Muscle layer of duodenum (tissue), 2 donors: ENCODE measurements at regions not wholly inside any gene's neighbourhood (a gene's known extent, or its start where the extent isn't known, plus 50 kb on each side); places are given as distances from the start of the nearest gene placed in this dataset.
A peak's percentile ranks its signal among the peaks of the same experiment; 100 is the strongest.

ENCODE experiments used
- H3K27ac ChIP-seq: one replicate; pipeline ENCODE4 v1.7.0; 2013; ENCODE audit warnings: mild to moderate bottlenecking, low read length
- H3K27me3 ChIP-seq: one replicate; pipeline ENCODE4 v1.7.0; 2013; ENCODE audit warnings: low read depth, mild to moderate bottlenecking, control low read depth, low read length
- H3K36me3 ChIP-seq, 2 donors: one replicate each; pipeline ENCODE4 v1.7.0; 2013; ENCODE audit warnings: low read length in 2 of 2, control low read depth in 1 of 2, mild to moderate bottlenecking in 1 of 2; ENCODE audit not compliant: insufficient read depth in 2 of 2, control insufficient read depth in 1 of 2
- H3K4me1 ChIP-seq, 2 donors: one replicate each; pipeline ENCODE4 v1.7.0; 2013; ENCODE audit warnings: low read length in 2 of 2, mild to moderate bottlenecking in 2 of 2, control low read depth in 1 of 2, moderate library complexity in 1 of 2; ENCODE audit not compliant: insufficient read depth in 2 of 2, control insufficient read depth in 1 of 2
- H3K4me3 ChIP-seq, 2 donors: one replicate each; pipeline ENCODE4 v1.7.0; 2013; ENCODE audit warnings: low read length in 2 of 2, low read depth in 1 of 2, mild to moderate bottlenecking in 1 of 2
- H3K9me3 ChIP-seq, 2 donors: one replicate each; pipeline ENCODE4 v1.7.0; 2013; ENCODE audit warnings: low read length in 2 of 2, control low read depth in 1 of 2, mild to moderate bottlenecking in 1 of 2; ENCODE audit not compliant: control insufficient read depth in 1 of 2
- donor health status: healthy.

DNA sequence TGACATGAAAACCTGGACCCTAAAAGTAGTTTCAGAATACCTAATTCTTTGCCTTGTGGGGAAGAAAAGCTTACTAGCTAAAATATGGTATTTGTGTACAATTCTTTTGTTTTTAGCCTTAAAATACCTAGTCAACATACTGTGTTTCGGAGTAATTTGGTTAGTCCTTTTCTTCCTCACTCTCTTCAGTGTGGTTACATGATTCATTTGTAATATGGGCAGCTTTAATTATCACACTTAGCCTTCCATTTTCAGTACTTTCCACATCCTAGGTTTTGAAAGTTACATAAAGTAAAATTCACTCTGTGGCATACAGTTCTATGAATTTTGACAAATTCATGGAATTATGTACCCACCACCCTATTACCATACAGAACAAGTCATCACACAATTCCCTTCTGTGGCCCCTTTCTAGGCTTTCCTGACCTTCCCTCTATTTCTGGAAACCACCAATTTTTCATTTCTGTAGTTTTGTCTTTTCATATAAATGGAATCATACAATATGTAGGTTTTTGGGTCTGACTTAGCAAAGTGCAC, 96.2 kb downstream of the EMX2 start:
- Histone ChIP-seq H3K36me3 (no peaks in the 10 kb centered on the region), H3K27me3 (no peaks in the 10 kb centered on the region), H3K27ac (no peak overlapping the region), H3K4me1 (no peaks in the 10 kb centered on the region), H3K9me3 (no peaks in the 10 kb centered on the region), H3K4me3 (no peak overlapping the region)

GRCh38 chr10:117640406-117640805, 97.9 kb downstream of the EMX2 start:
- Histone ChIP-seq H3K36me3 (no peaks in the 10 kb centered on the region), H3K27ac (no peak overlapping the region), H3K9me3 (no peaks in the 10 kb centered on the region), H3K27me3 (no peaks in the 10 kb centered on the region), H3K4me1 (no peaks in the 10 kb centered on the region), H3K4me3 (no peak overlapping the region)

- H3K4me3 ChIP-seq = no peak overlapping the region
- no peaks in the 10 kb centered on the region for H3K36me3 ChIP-seq
- H3K4me1 ChIP-seq = no peaks in the 10 kb centered on the region
- no peak overlapping the region for H3K27ac ChIP-seq
- H3K9me3 ChIP-seq = peaks cover 0 to 5% of the 10 kb centered on the region in 2 donors
- H3K27me3 ChIP-seq = no peaks in the 10 kb centered on the region
These were observed 104.2 kb downstream of the EMX2 start for GRCh38 chr10:117646718-117647117.

GRCh38 chr10:117647306-117647705, 104.8 kb downstream of the EMX2 start:
- peaks cover 0 to 5% of the 10 kb centered on the region in 2 donors for H3K9me3 ChIP-seq
- no peak overlapping the region for H3K27ac ChIP-seq

GRCh38 chr10:117651121-117651520, 108.6 kb downstream of the EMX2 start:
- Histone ChIP-seq H3K36me3 (no peaks in the 10 kb centered on the region), H3K27me3 (no peaks in the 10 kb centered on the region), H3K9me3 (peaks cover 0 to 14% of the 10 kb centered on the region in 2 donors), H3K4me3 (no peak overlapping the region), H3K27ac (no peak overlapping the region), H3K4me1 (no peaks in the 10 kb centered on the region)

More at GRCh38 chr10:117647306-117647705, 104.8 kb downstream of the EMX2 start:
- Histone ChIP-seq H3K4me1 (no peaks in the 10 kb centered on the region), H3K27me3 (no peaks in the 10 kb centered on the region), H3K4me3 (no peak overlapping the region), H3K36me3 (no peaks in the 10 kb centered on the region)

- Histone ChIP-seq H3K9me3 (peaks cover 0 to 14% of the 10 kb centered on the region in 2 donors), H3K4me1 (no peaks in the 10 kb centered on the region), H3K36me3 (no peaks in the 10 kb centered on the region), H3K27ac (no peak overlapping the region), H3K27me3 (no peaks in the 10 kb centered on the region), H3K4me3 (no peak overlapping the region)
These were observed 110.0 kb downstream of the EMX2 start for GRCh38 chr10:117652228-117653169.

GRCh38 chr10:117653170-117653515, 110.6 kb downstream of the EMX2 start:
- Histone ChIP-seq H3K27ac (no peak overlapping the region), H3K4me3 (no peak overlapping the region), H3K27me3 (no peaks in the 10 kb centered on the region), H3K9me3 (peaks cover 0 to 14% of the 10 kb centered on the region in 2 donors), H3K36me3 (no peaks in the 10 kb centered on the region), H3K4me1 (no peaks in the 10 kb centered on the region)

DNA sequence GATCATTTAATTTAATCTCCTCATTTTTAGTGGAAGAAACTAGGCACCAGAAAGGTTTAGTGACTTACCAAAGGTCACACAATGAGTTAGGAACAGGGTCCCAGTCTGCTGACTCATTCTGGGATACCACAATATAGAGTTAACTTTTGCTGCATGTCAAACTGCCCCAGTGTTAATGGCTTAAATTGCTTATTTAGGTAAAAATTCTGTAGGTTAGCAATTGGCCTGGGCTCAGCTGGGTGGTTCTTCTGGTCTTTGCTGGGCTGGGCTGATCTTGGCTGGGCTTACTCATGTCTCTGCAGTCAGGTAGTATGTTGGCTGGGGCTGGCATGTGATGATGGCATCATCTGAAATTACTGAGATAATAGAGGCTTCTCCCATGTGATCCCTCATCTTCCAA, 111.6 kb downstream of the EMX2 start:
- H3K4me1 ChIP-seq = no peaks in the 10 kb centered on the region
- peaks cover 0 to 14% of the 10 kb centered on the region in 2 donors for H3K9me3 ChIP-seq
- no peaks in the 10 kb centered on the region for H3K36me3 ChIP-seq
- H3K27ac ChIP-seq = no peak overlapping the region
- peak overlapping the region in 1 of 2 donors; percentile 6 for H3K4me3 ChIP-seq
- no peaks in the 10 kb centered on the region for H3K27me3 ChIP-seq

DNA sequence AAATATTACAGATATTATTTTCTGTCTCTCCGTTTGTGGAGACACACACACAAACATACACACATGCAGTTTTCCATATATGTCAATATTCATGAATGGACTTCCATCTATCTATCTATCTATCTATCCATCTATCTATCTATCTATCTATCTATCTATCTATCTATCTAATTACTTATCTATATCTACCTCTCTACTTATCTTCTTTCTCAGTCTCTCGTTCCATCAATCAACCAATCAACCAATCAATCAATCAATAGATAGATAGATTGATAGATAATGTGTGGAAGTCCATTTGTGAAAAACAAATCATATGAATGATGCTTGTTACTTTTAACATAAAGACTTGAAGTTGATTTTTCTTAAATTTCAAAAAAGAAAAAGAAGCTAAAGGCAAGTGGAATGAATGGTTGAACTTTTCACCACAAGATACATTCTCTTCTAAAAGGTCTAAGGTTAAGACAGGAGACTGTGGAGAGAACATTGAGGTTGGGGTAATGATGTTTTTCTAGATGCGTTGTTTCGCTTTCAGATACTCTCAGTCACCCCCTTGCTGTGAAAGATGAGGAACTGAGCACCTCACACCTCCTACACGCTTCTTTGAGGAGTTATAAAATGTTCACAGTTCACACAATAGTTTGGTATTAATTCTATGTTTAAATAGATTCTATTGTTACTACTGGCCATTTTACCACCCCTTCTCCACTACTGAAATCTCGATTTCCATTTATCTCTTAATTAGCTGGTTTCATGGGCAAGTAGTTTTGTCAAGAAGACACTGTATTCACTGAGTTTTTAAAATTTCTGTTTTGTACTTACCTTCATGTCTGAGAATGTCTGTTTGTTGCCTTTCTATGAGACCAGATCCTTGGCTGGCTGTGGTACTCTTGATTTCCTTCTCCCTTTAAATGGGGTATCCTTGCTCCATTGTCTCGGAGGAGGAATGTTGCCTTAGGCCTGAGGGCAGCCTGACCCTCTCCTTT, 114.1 kb downstream of the EMX2 start:
- H3K4me3 ChIP-seq = no peak overlapping the region
- H3K27ac ChIP-seq = no peak overlapping the region
- no peaks in the 10 kb centered on the region for H3K4me1 ChIP-seq
- H3K36me3 ChIP-seq = no peaks in the 10 kb centered on the region
- no peaks in the 10 kb centered on the region for H3K27me3 ChIP-seq
- peaks cover 0 to 9% of the 10 kb centered on the region in 2 donors for H3K9me3 ChIP-seq

DNA sequence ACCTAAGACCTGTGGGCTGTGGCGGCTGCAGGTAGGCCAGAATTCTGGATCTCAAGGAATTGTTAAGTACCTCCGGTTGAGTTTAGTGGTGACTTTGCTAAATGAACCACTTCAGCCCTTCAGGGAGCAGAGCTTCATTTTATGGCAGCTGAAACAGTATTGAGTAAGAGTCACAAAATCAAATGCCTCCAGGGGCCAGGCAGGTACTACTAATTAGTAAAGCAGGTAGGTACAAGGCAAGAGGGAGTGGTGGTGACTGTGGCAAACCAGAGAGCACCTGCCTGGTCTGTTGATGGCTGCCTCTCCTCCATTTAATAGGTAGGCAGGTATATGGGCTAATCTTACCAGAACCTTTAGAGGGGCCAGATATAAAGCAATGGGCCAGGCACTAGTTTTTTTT, 118.8 kb downstream of the EMX2 start:
- no peaks in the 10 kb centered on the region for H3K9me3 ChIP-seq
- H3K4me3 ChIP-seq = no peak overlapping the region
- H3K36me3 ChIP-seq = no peaks in the 10 kb centered on the region
- H3K27me3 ChIP-seq = no peaks in the 10 kb centered on the region
- H3K4me1 ChIP-seq = no peaks in the 10 kb centered on the region
- H3K27ac ChIP-seq = no peak overlapping the region

- H3K4me3 ChIP-seq = no peak overlapping the region
- no peaks in the 10 kb centered on the region for H3K4me1 ChIP-seq
- no peaks in the 10 kb centered on the region for H3K36me3 ChIP-seq
- H3K27me3 ChIP-seq = no peaks in the 10 kb centered on the region
- no peak overlapping the region for H3K27ac ChIP-seq
- H3K9me3 ChIP-seq = no peaks in the 10 kb centered on the region
These were observed 119.6 kb downstream of the EMX2 start for GRCh38 chr10:117662126-117662525.
